ENCODE measurements at regions not wholly inside any gene's neighbourhood (a gene's known extent, or its start where the extent isn't known, plus 50 kb on each side); places are given as distances from the start of the nearest gene placed in this dataset.

- ATAC-seq (no peak), DNase-seq (ENCODE audit: extremely low read depth in 1 of 4, low spot score in 3 of 4) (no peak), FAIRE-seq (no peak)
- H3K9me3 ChIP-seq (replicated peaks; ENCODE audit: control insufficient read depth, insufficient read depth, low read depth, low read length): no peaks in the 10 kb centered on the region
- ChIA-PET CTCF (ENCODE audit: low intra/inter-chr PET ratio) (no interaction called here), POLR2A (no interaction called here)
- no peaks in the 10 kb centered on the region for H3K9me1 ChIP-seq (ENCODE audit: control insufficient read depth, insufficient read depth, low read length)
- intact Hi-C loops (cut with micrococcal nuclease): no loop called here
- no peaks in the 10 kb centered on the region for H3K27me3 ChIP-seq (ENCODE audit: control insufficient read depth in 2 of 2, insufficient read depth in 2 of 2, low read length in 2 of 2)
- H3K4me2 ChIP-seq (ENCODE audit: insufficient read depth, low read length): no peak overlapping the region
- H3K79me2 ChIP-seq (ENCODE audit: control insufficient read depth, insufficient read depth, low read length): no peaks in the 10 kb centered on the region
- no peak overlapping the region for H2AFZ ChIP-seq (ENCODE audit: low read depth, low read length)
- no peak overlapping the region for H3K9ac ChIP-seq (ENCODE audit: insufficient read depth in 1 of 2, low read depth in 2 of 2, low read length in 2 of 2)
- WGBS (ENCODE audit: insufficient coverage, low coverage, missing lambda C conversion rate): 4% methylated on average over 5 of the region's 5 CpGs
- no peak overlapping the region for H3K4me3 ChIP-seq
- H4K20me1 ChIP-seq (replicated peaks; ENCODE audit: control insufficient read depth, insufficient read depth, low read length): no peaks in the 10 kb centered on the region
- H3K27ac ChIP-seq (ENCODE audit: extremely low read depth, low read depth, low read length): no peak overlapping the region
- in situ Hi-C loops (cut with MboI): no loop called here
- no TSS peak for BruUV-seq (replicated peaks)
- no peaks in the 10 kb centered on the region for H3K36me3 ChIP-seq (ENCODE audit: control insufficient read depth, insufficient read depth, low read length)
- H3K4me1 ChIP-seq (replicated peaks in 1 of 2; ENCODE audit: control insufficient read depth in 2 of 2, insufficient read depth in 2 of 2, low read length in 2 of 2): no peaks in the 10 kb centered on the region
- TF ChIP-seq RREB1 (CRISPR knock-in tag; IDR thresholded peaks at IDR 0.05) (no peak), TCF7 (IDR thresholded peaks at IDR 0.05; ENCODE audit: borderline replicate concordance) (no peak), ZNF57 (CRISPR knock-in tag; IDR thresholded peaks at IDR 0.05) (no peak), ZMIZ1 (IDR thresholded peaks at IDR 0.05; ENCODE audit: low read depth in 2 of 2, low read length in 2 of 2) (no peak), ZNF561 (CRISPR knock-in tag; conservative IDR thresholded peaks at IDR 0.05) (no peak), GATAD2B (IDR thresholded peaks at IDR 0.05; ENCODE audit: borderline replicate concordance) (no peak), MYNN (IDR thresholded peaks at IDR 0.05) (no peak), MYNN (CRISPR knock-in tag; IDR thresholded peaks at IDR 0.05) (no peak), NONO (IDR thresholded peaks at IDR 0.05; ENCODE audit: low read depth in 2 of 2, low read length in 1 of 2) (no peak), ERF (CRISPR knock-in tag; IDR thresholded peaks at IDR 0.05) (no peak), KDM4B (IDR thresholded peaks at IDR 0.05; ENCODE audit: borderline replicate concordance in 2 of 2, low read depth in 1 of 2) (no peak), EGR1 (conservative IDR thresholded peaks at IDR 0.05) (no peak), SNRNP70 (optimal IDR thresholded peaks at IDR 0.05; ENCODE audit: low read depth, low read length) (no peak), E2F3 (CRISPR knock-in tag; IDR thresholded peaks at IDR 0.05) (no peak), STAT5B (CRISPR knock-in tag; IDR thresholded peaks at IDR 0.05) (no peak)
Measured at GRCh38 chr9:86626802-86627201, 272.6 kb upstream of the TUT7 start.

Measured in K562 (cell line).